ENCODE measurements at regions not wholly inside any gene's neighbourhood (a gene's known extent, or its start where the extent isn't known, plus 50 kb on each side); places are given as distances from the start of the nearest gene placed in this dataset.

DNA sequence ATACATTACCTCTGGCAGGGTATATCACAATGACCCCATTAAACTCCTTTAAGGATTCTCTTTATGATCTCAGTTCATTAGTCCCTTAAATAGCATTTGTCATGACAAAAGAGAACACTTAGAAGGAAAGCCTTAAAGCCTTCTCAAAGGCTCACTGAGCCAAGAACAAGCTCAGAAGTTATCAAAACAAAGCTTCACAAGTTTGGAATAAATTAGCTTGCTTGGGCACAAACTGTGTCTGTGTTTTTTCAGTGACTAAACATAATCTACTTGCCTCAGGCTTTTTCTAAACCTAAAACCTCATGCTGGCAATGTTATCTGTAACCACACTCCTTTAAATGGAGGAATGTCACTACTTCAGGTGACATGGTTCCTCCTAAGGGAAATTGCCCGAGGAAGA is 1114.9 kb upstream of the C9orf72 start:
- DNase-seq (ENCODE audit: low spot score): no peak
- no peak for ATAC-seq (ENCODE audit: low FRiP score)
- TF ChIP-seq, protein P1, sequence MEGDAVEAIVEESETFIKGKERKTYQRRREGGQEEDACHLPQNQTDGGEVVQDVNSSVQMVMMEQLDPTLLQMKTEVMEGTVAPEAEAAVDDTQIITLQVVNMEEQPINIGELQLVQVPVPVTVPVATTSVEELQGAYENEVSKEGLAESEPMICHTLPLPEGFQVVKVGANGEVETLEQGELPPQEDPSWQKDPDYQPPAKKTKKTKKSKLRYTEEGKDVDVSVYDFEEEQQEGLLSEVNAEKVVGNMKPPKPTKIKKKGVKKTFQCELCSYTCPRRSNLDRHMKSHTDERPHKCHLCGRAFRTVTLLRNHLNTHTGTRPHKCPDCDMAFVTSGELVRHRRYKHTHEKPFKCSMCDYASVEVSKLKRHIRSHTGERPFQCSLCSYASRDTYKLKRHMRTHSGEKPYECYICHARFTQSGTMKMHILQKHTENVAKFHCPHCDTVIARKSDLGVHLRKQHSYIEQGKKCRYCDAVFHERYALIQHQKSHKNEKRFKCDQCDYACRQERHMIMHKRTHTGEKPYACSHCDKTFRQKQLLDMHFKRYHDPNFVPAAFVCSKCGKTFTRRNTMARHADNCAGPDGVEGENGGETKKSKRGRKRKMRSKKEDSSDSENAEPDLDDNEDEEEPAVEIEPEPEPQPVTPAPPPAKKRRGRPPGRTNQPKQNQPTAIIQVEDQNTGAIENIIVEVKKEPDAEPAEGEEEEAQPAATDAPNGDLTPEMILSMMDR (IDR thresholded peaks at IDR 0.05): no peak

DNA sequence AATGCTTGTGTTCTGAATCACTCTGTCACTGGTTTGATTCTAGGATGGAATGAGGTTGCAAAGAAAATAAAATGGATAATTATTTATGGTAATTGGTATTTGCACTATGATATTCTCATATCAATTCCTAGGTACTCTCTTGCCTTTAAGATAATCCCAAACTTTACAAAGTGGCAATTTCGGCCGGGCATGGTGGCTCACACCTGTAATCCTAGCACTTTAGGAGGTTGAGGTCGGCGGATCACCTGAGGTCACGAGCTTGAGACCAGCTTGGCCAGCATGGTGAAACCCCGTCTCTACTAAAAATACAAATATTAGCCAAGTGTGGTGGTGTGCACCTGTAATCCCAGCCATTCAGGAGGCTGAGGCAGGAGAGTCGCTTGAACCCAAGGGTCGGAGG is 1118.7 kb upstream of the C9orf72 start:
- ATAC-seq (ENCODE audit: low FRiP score): no peak
- TF ChIP-seq, protein P1 (IDR thresholded peaks at IDR 0.05): no peak

DNA sequence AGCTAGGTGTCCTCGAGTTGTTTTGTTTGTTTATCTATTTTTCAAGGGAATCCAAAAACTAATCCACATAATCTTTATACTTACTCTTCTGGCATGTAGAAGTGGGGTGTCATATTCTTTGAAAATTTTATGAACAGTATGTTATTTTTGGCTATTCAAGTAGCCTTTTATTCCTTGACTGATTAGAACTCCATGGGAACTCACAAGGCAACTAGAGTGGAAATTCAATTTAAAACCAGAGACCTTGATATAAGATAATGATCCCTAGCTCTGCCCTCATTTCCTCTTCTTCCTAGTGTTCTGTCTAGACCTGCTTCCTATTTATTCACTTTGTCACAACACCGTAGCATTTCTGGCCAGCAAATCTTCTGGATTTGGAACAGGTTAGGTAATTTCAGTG is 1123.7 kb upstream of the C9orf72 start:
- DNase-seq (ENCODE audit: low spot score) (no peak), ATAC-seq (ENCODE audit: low FRiP score) (no peak)
- TF ChIP-seq, protein P1 (IDR thresholded peaks at IDR 0.05): no peak

More for the DNA sequence above, 1118.7 kb upstream of the C9orf72 start:
- DNase-seq (ENCODE audit: low spot score): no peak

DNA sequence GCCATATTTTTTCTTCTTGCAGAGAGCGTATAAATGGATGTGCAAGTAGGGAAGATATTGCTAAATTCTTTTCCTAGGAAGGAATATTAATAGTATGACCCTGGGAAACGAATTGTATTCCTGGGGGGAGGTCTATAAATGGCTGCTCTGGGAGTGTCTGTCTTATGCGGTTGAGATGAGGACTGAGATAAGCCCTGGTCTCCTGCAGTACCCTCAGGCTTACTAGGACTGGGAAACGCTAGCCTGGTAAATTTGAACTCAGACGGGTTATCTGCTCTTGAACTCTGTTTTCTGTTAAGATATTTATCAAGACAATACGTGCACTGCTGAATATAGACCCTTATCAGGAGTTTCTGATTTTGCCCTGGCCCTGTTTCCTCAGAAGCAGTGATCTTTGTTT is 1126.4 kb upstream of the C9orf72 start:
- TF ChIP-seq, protein P1 (IDR thresholded peaks at IDR 0.05): no peak
- DNase-seq (ENCODE audit: low spot score): no peak
- no peak for ATAC-seq (ENCODE audit: low FRiP score)

DNA sequence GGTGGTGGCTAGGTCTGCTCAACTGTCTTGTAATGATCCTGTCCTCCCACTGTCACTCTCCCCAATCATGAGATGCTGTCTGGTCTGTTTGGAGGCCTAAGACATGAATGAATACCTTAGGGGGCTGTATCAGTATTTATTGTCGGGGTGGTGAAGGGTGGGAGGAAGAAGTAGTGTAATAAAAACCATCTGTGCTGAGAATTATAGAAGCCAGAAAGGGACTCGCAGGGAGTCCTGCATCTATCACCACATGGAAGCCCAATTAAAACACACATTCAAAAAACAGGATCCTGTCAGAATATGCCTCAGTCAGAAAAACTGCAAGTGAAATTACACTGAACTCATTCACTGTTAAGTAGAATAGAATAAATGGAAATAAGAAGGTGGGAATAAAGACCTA is 1134.3 kb upstream of the C9orf72 start:
- TF ChIP-seq, protein P1 (IDR thresholded peaks at IDR 0.05): no peak
- ATAC-seq (ENCODE audit: low FRiP score) (no peak), DNase-seq (ENCODE audit: low spot score) (no peak)

DNA sequence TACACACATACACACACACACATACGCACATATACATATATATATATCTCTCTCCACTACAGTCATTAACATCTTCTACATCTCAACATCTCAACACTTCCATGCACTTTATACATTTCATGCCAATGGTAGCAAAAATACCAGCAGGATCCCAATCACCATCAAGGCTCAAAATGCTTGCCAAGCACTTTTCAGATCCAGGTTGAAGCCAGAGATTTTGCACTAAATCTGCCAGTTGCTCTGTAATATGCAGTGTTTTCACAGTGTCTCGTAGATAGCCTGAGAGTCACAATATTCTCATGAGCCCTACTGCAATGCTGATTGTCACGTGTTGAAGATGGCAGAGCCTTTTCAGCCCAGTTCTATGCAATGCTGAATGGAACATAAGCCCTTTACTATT is 1140.9 kb upstream of the C9orf72 start:
- ATAC-seq (ENCODE audit: low FRiP score): no peak
- DNase-seq (ENCODE audit: low spot score): no peak
- TF ChIP-seq, protein P1 (IDR thresholded peaks at IDR 0.05): no peak

DNA sequence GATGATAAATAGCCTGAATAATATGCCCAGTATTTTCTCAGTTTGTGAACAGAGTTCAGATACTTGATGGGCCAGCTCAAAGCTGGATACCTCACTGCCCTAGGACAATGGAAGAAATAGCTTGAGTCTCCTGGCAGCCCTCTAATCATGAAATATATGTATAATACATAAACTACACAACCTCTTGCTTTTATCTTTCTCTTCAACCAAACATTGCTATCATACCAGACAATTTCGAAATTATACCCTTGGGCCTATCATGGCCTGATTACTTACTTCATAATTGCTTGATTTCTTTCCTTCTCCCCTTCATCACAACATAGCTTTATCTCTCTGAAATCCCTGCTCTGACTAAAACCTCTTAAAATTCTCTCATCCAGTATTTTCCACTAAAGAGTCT is 1144.9 kb upstream of the C9orf72 start:
- TF ChIP-seq, protein P1 (IDR thresholded peaks at IDR 0.05): no peak
- DNase-seq (ENCODE audit: low spot score): no peak
- no peak for ATAC-seq (ENCODE audit: low FRiP score)
